ENCODE measurements at regions not wholly inside any gene's neighbourhood (a gene's known extent, or its start where the extent isn't known, plus 50 kb on each side); places are given as distances from the start of the nearest gene placed in this dataset.

DNA sequence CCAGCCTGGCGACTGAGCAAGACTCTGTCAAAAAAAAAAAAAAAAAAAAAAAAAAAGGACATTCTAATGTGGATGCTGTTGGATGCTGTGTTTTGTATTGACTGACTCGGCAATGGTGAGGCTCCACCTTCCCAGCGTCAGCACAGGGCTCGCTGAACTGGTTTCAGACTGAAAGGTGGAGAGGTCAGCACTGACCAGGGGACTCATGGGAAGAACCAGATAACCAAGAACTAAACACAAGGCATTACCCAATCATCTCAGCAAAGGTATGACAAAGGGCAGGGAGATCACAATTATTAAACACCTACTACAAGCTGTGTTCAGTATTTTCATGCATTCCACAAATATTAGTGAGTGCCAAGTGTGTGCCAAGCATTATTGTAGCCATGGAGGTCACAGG is 103.2 kb downstream of the LRATD1 start:
- no peak overlapping the region for H3K23ac ChIP-seq (ENCODE audit: insufficient read length)
- no peak overlapping the region for H2BK12ac ChIP-seq (ENCODE audit: low read depth, low read length)
- H3K4me1 ChIP-seq (replicated peaks in 1 of 4; ENCODE audit: control insufficient read depth in 3 of 4, insufficient read depth in 4 of 4, low read length in 3 of 4): no peaks in the 10 kb centered on the region
- DNase-seq (ENCODE audit: low read depth in 1 of 2, low spot score in 2 of 2): no peak
- WGBS, 2 experiments (ENCODE audit: extremely low coverage in 1 of 2, insufficient coverage in 1 of 2, insufficient read length in 1 of 2, insufficient replicate concordance in 2 of 2, low coverage in 1 of 2, low lambda C conversion rate in 2 of 2, missing lambda C conversion rate in 1 of 2): 93% methylated on average over 3 of the region's 4 CpGs; no CpG with 5 or more reads in 1 of the 2 experiments
- no peak overlapping the region for H3K9ac ChIP-seq (replicated peaks in 1 of 4; ENCODE audit: extremely low read depth in 1 of 4, low read depth in 3 of 4, low read length in 3 of 4)
- H3K18ac ChIP-seq (ENCODE audit: extremely low read depth, low read length): no peak overlapping the region
- no peak overlapping the region for H3K27ac ChIP-seq (ENCODE audit: low read depth, low read length)
- H2BK120ac ChIP-seq (replicated peaks; ENCODE audit: low read depth, low read length): no peak overlapping the region
- no peak overlapping the region for H2BK20ac ChIP-seq (ENCODE audit: low read length)
- no peaks in the 10 kb centered on the region for H4K20me1 ChIP-seq (replicated peaks in 1 of 2; ENCODE audit: control insufficient read depth in 1 of 2, insufficient read depth in 2 of 2, low read length in 2 of 2)
- H3K14ac ChIP-seq (ENCODE audit: insufficient read length): no peak overlapping the region
- H4K5ac ChIP-seq (ENCODE audit: insufficient read length, low read depth, low read length): no peak overlapping the region
- no peaks in the 10 kb centered on the region for H3K23me2 ChIP-seq (ENCODE audit: low read depth, low read length)
- no peak overlapping the region for H3K56ac ChIP-seq (replicated peaks; ENCODE audit: insufficient read length, low read depth, low read length)
- no peak overlapping the region for H2AFZ ChIP-seq (ENCODE audit: low read length)
- H2BK15ac ChIP-seq (ENCODE audit: low read length): no peak overlapping the region
- H2BK5ac ChIP-seq (ENCODE audit: low read depth, low read length): no peak overlapping the region
- no peak overlapping the region for H3K4me2 ChIP-seq (ENCODE audit: insufficient read depth in 1 of 2, low read depth in 2 of 2, low read length in 2 of 2)
- H3K4me3 ChIP-seq (ENCODE audit: extremely low read depth in 1 of 4, insufficient read depth in 2 of 4, low read depth in 3 of 4, low read length in 4 of 4): no peak overlapping the region
- no peaks in the 10 kb centered on the region for H3K79me1 ChIP-seq (ENCODE audit: low read depth, low read length)
- H3K79me2 ChIP-seq (ENCODE audit: control insufficient read depth in 1 of 2, insufficient read depth in 2 of 2, low read length in 2 of 2): no peaks in the 10 kb centered on the region
- H4K91ac ChIP-seq (replicated peaks; ENCODE audit: insufficient read length, low read length): no peak overlapping the region
- no peak overlapping the region for H2AK5ac ChIP-seq (ENCODE audit: low read depth, low read length)
- no peak overlapping the region for H3K4ac ChIP-seq (replicated peaks; ENCODE audit: insufficient read length, low read depth, low read length)
- ChIA-PET CTCF (ENCODE audit: partially characterized antibody) (interaction anchor here (0.6 to 1.0 kb wide), 3 partner anchors 94 to 1651 kb away, joined by 3 to 4 read pairs (median 3); no protein-coding TSS in a partner anchor), POLR2A (ENCODE audit: partially characterized antibody) (no interaction called here)
- H3K36me3 ChIP-seq (ENCODE audit: control insufficient read depth in 2 of 4, insufficient read depth in 4 of 4, low read length in 3 of 4): no peaks in the 10 kb centered on the region
- H3K9me3 ChIP-seq (ENCODE audit: insufficient read depth in 2 of 2, low read depth in 1 of 2, low read length in 1 of 2): no peaks in the 10 kb centered on the region; a peak in 1 of 4 replicates
- H4K8ac ChIP-seq (ENCODE audit: extremely low read depth, insufficient read depth, low read length): no peak overlapping the region
- H3K27me3 ChIP-seq (replicated peaks in 1 of 4; ENCODE audit: control insufficient read depth in 3 of 4, extremely low read depth in 1 of 4, insufficient read depth in 3 of 4, low read length in 3 of 4): no peaks in the 10 kb centered on the region
- TF ChIP-seq RNF2 (IDR thresholded peaks at IDR 0.05; ENCODE audit: borderline replicate concordance, low read depth, low read length, missing control alignments, poor library complexity, severe bottlenecking) (no peak), SIRT6 (IDR thresholded peaks at IDR 0.05; ENCODE audit: low read length) (no peak), TAF1 (IDR thresholded peaks at IDR 0.05; ENCODE audit: low read depth, low read length) (no peak), SAP30 (IDR thresholded peaks at IDR 0.05; ENCODE audit: insufficient read depth, insufficient replicate concordance, low read length) (no peak)
- FAIRE-seq: no peak
